ENCODE measurements at regions not wholly inside any gene's neighbourhood (a gene's known extent, or its start where the extent isn't known, plus 50 kb on each side); places are given as distances from the start of the nearest gene placed in this dataset.
"Not testable (repeated sequence)": the region's sequence is repeated elsewhere in the genome, so short reads cannot be mapped to it uniquely, and the experiment has no call there.

DNA sequence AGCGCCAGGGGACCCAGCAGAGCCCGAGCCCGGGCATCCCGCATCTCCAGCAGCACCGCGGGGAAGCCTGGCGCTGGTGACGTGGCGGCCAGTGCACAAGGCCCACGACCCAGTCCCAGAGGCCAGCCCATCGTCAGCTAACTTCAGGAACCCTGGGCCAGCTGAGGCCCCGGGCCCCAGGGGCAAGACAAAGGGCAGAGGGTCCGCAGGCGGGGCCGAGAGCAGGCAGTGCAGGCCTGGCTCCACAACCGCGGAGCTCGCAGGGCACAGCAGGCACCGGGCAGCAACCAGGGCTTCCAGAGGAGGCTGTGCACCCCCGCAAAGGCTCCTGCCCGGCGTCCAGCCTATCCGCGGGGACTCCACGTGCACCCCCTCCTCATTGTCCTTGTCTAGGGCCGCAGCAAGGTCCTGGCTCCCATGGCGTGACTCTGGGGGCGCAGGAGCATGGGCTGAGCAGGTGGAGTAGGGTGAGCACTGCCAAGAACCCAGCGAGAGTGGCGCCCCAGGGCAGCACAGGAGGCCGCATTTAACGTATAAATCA is 352.5 kb downstream of the KCNJ18 start:
- not testable (repeated sequence) for H3K4me1 ChIP-seq (ENCODE audit: insufficient read depth, low read length); H4K20me1 ChIP-seq (ENCODE audit: insufficient read depth, low read length); H3K27me3 ChIP-seq (ENCODE audit: insufficient read depth, low read length, poor library complexity); H3K9ac ChIP-seq (ENCODE audit: low read depth, low read length); H2AFZ ChIP-seq (ENCODE audit: low read depth, low read length); H3K4me2 ChIP-seq (ENCODE audit: insufficient read depth, low read length); H3K36me3 ChIP-seq (ENCODE audit: insufficient read depth, low read length); H3K4me3 ChIP-seq (ENCODE audit: low read depth in 1 of 2, low read length in 2 of 2); H3K79me2 ChIP-seq (ENCODE audit: insufficient read depth, low read length); DNase-seq; ATAC-seq (ENCODE audit: insufficient read depth, low read depth); H3K27ac ChIP-seq (ENCODE audit: low read length); H3K9me3 ChIP-seq (ENCODE audit: insufficient read depth, low read length, severe bottlenecking)

DNA sequence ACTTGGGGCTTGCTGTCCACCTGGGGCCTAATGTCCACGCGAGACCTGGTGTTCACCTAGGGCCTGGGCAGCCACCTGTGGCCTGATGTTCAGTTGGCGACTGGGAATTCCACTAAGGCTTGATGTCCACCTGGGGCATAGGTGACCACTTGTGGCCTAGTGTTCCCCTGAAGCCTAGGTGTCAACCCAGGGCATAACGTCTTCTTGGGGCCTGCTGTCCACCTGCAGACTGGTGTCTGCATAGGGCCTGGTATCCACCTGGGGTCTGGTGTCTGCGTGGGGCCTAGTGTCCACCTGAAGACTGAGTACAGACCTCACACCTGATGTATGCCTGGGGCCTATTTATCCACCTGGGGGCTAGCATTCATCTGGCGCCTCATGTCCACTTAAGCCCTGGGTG is 355.2 kb downstream of the KCNJ18 start:
- H3K4me2 ChIP-seq (ENCODE audit: insufficient read depth, low read length); H3K4me3 ChIP-seq (ENCODE audit: low read depth in 1 of 2, low read length in 2 of 2); ATAC-seq (ENCODE audit: insufficient read depth, low read depth); DNase-seq; H4K20me1 ChIP-seq (ENCODE audit: insufficient read depth, low read length); H3K79me2 ChIP-seq (ENCODE audit: insufficient read depth, low read length); H3K27ac ChIP-seq (ENCODE audit: low read length); H3K27me3 ChIP-seq (ENCODE audit: insufficient read depth, low read length, poor library complexity); H3K9ac ChIP-seq (ENCODE audit: low read depth, low read length); H3K4me1 ChIP-seq (ENCODE audit: insufficient read depth, low read length); H2AFZ ChIP-seq (ENCODE audit: low read depth, low read length); H3K9me3 ChIP-seq (ENCODE audit: insufficient read depth, low read length, severe bottlenecking); H3K36me3 ChIP-seq (ENCODE audit: insufficient read depth, low read length): not testable (repeated sequence)

DNA sequence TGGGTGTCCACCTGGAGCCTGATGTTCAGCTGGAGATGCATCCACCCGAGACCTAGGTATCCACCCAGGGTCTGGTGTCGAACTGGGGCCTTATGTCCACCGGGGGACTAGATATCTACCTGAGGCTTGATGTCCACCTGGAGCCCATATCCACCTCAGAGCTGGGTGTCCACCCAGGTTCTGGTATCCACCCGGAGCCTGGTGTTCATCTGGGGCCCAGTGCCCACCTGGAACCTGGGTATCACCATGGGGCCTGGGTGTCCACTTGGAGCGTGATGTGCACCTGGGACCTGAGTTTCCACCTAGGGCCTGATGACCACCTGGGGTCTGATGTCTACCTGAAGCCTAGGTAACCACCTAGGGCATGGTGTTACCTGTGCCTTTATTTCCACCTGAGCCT is 355.9 kb downstream of the KCNJ18 start:
- not testable (repeated sequence) for H3K9me3 ChIP-seq (ENCODE audit: insufficient read depth, low read length, severe bottlenecking); H3K36me3 ChIP-seq (ENCODE audit: insufficient read depth, low read length); H3K9ac ChIP-seq (ENCODE audit: low read depth, low read length); H3K4me2 ChIP-seq (ENCODE audit: insufficient read depth, low read length); H3K4me3 ChIP-seq (ENCODE audit: low read depth in 1 of 2, low read length in 2 of 2); H4K20me1 ChIP-seq (ENCODE audit: insufficient read depth, low read length); H3K27ac ChIP-seq (ENCODE audit: low read length); H3K79me2 ChIP-seq (ENCODE audit: insufficient read depth, low read length); DNase-seq; ATAC-seq (ENCODE audit: insufficient read depth, low read depth); H3K27me3 ChIP-seq (ENCODE audit: insufficient read depth, low read length, poor library complexity); H2AFZ ChIP-seq (ENCODE audit: low read depth, low read length); H3K4me1 ChIP-seq (ENCODE audit: insufficient read depth, low read length)

DNA sequence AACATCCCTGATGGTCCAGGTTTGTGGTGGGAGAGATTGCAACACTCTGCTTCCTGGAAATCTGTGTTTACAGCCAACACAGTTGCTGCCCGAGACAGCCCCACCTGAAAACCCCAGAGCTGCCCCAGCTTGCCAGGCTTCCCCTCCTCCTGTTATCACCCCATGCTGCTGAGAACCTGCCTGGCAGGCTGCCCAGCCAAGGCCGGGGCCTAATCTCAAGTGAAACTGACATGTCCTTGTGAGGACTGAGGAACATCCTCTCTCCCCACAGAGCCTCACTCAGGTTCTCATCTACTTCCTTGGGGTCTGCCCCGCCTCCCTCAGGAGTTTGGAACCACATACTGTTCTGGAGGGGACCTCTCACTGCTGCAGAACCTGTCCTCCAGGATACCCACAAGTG is 358.4 kb downstream of the KCNJ18 start:
- H3K27ac ChIP-seq (ENCODE audit: low read length); H3K9ac ChIP-seq (ENCODE audit: low read depth, low read length); H3K4me3 ChIP-seq (ENCODE audit: low read depth in 1 of 2, low read length in 2 of 2); ATAC-seq (ENCODE audit: insufficient read depth, low read depth); H3K4me2 ChIP-seq (ENCODE audit: insufficient read depth, low read length); H3K9me3 ChIP-seq (ENCODE audit: insufficient read depth, low read length, severe bottlenecking); H3K27me3 ChIP-seq (ENCODE audit: insufficient read depth, low read length, poor library complexity); H2AFZ ChIP-seq (ENCODE audit: low read depth, low read length); DNase-seq; H3K4me1 ChIP-seq (ENCODE audit: insufficient read depth, low read length); H3K36me3 ChIP-seq (ENCODE audit: insufficient read depth, low read length); H4K20me1 ChIP-seq (ENCODE audit: insufficient read depth, low read length); H3K79me2 ChIP-seq (ENCODE audit: insufficient read depth, low read length): not testable (repeated sequence)

DNA sequence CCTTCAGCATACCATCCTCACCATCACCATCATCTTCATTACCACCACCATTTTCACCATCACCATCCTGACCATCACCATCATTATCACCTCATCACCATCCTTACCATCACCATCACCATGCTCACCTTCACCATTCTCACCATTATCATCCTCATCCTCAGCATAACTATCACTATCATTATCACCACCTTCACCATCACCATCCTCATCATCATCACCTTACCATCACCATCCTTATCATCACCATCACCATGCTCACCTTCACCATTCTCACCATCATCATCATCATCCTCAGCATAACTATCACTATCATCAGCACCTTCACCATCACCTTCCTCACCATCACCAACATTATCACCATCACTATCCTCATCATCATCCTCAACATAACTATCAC is 360.4 kb downstream of the KCNJ18 start:
- not testable (repeated sequence) for H3K4me1 ChIP-seq (ENCODE audit: insufficient read depth, low read length); H3K9me3 ChIP-seq (ENCODE audit: insufficient read depth, low read length, severe bottlenecking); H4K20me1 ChIP-seq (ENCODE audit: insufficient read depth, low read length); DNase-seq; H2AFZ ChIP-seq (ENCODE audit: low read depth, low read length); H3K4me3 ChIP-seq (ENCODE audit: low read depth in 1 of 2, low read length in 2 of 2); H3K4me2 ChIP-seq (ENCODE audit: insufficient read depth, low read length); H3K36me3 ChIP-seq (ENCODE audit: insufficient read depth, low read length); H3K9ac ChIP-seq (ENCODE audit: low read depth, low read length); H3K27ac ChIP-seq (ENCODE audit: low read length); ATAC-seq (ENCODE audit: insufficient read depth, low read depth); H3K27me3 ChIP-seq (ENCODE audit: insufficient read depth, low read length, poor library complexity); H3K79me2 ChIP-seq (ENCODE audit: insufficient read depth, low read length)

DNA sequence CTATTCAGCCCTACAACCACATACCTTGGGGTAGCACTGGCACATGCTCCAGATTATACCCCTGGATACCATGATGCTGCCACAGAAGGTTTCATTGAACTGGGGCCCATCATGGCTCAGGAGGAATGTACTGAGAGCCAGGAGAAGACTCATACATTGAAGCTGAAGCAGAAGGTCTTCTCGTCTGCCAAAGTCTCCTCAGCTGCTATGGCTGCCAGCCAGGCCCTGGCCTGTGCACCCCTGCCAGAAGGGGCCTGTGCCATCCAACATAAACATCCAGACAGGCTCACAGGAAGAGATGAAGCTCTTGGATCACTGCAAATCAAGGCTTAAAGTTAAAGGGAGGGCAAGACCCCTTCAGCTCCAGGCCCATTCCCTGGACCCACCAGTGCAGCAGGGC is 364.2 kb downstream of the KCNJ18 start:
- not testable (repeated sequence) for H3K9ac ChIP-seq (ENCODE audit: low read depth, low read length); H3K4me2 ChIP-seq (ENCODE audit: insufficient read depth, low read length); DNase-seq; H4K20me1 ChIP-seq (ENCODE audit: insufficient read depth, low read length); H3K36me3 ChIP-seq (ENCODE audit: insufficient read depth, low read length); H3K79me2 ChIP-seq (ENCODE audit: insufficient read depth, low read length); H3K27ac ChIP-seq (ENCODE audit: low read length); H3K9me3 ChIP-seq (ENCODE audit: insufficient read depth, low read length, severe bottlenecking); ATAC-seq (ENCODE audit: insufficient read depth, low read depth); H2AFZ ChIP-seq (ENCODE audit: low read depth, low read length); H3K27me3 ChIP-seq (ENCODE audit: insufficient read depth, low read length, poor library complexity); H3K4me1 ChIP-seq (ENCODE audit: insufficient read depth, low read length); H3K4me3 ChIP-seq (ENCODE audit: low read depth in 1 of 2, low read length in 2 of 2)

DNA sequence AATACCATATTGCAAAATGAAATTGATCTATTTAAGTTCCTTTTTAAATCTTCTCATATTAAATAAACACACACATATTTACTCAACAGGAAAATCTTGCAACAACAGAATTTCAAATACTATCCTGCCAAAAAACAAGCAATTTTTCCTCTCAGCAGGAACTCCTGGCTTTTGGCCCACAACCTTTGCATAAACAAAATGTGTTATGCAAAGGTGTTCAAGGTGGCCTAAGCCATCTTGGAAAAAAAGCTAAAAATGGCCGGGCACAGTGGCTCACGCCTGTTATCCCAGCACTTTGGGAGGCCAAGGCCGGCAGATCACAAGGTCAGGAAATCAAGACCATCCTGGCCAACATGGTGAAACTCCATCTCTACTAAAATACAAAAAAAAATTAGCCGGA is 383.6 kb downstream of the KCNJ18 start:
- H3K4me2 ChIP-seq (ENCODE audit: insufficient read depth, low read length); H3K9ac ChIP-seq (ENCODE audit: low read depth, low read length); H3K4me1 ChIP-seq (ENCODE audit: insufficient read depth, low read length); H3K27me3 ChIP-seq (ENCODE audit: insufficient read depth, low read length, poor library complexity); H3K9me3 ChIP-seq (ENCODE audit: insufficient read depth, low read length, severe bottlenecking); H3K4me3 ChIP-seq (ENCODE audit: low read depth in 1 of 2, low read length in 2 of 2); H2AFZ ChIP-seq (ENCODE audit: low read depth, low read length); ATAC-seq (ENCODE audit: insufficient read depth, low read depth); DNase-seq; H3K79me2 ChIP-seq (ENCODE audit: insufficient read depth, low read length); H4K20me1 ChIP-seq (ENCODE audit: insufficient read depth, low read length); H3K27ac ChIP-seq (ENCODE audit: low read length); H3K36me3 ChIP-seq (ENCODE audit: insufficient read depth, low read length): not testable (repeated sequence)

DNA sequence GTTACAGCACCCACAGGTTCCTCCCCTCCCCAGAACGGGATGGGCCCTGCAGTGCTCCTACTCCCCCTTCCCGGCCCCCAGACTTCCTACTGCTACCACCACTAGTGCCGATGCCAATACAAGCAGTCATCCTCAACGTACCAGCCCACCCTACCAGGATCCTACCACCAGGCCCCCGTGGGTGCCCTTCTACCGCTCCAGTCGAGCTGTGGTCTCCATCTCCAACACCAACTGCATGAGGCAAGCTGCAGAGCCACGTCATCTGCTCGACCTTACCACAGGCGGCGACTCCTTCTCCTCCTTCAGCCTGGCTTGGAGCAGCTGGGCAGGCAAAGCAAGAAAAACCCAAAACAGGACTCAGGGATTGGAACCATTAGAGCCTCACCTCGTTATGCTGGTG is 396.3 kb downstream of the KCNJ18 start:
- H3K36me3 ChIP-seq (ENCODE audit: insufficient read depth, low read length); H3K9me3 ChIP-seq (ENCODE audit: insufficient read depth, low read length, severe bottlenecking); H3K9ac ChIP-seq (ENCODE audit: low read depth, low read length); DNase-seq; H3K27ac ChIP-seq (ENCODE audit: low read length); H3K4me2 ChIP-seq (ENCODE audit: insufficient read depth, low read length); H3K4me3 ChIP-seq (ENCODE audit: low read depth in 1 of 2, low read length in 2 of 2); ATAC-seq (ENCODE audit: insufficient read depth, low read depth); H3K79me2 ChIP-seq (ENCODE audit: insufficient read depth, low read length); H3K27me3 ChIP-seq (ENCODE audit: insufficient read depth, low read length, poor library complexity); H3K4me1 ChIP-seq (ENCODE audit: insufficient read depth, low read length); H4K20me1 ChIP-seq (ENCODE audit: insufficient read depth, low read length); H2AFZ ChIP-seq (ENCODE audit: low read depth, low read length): not testable (repeated sequence)
